ENCODE measurements at regions not wholly inside any gene's neighbourhood (a gene's known extent, or its start where the extent isn't known, plus 50 kb on each side); places are given as distances from the start of the nearest gene placed in this dataset.

- intact Hi-C loops (cut with micrococcal nuclease) = no loop called here
Measured at GRCh38 chr6:66687611-66688140, 980.6 kb upstream of the EYS start.

DNA sequence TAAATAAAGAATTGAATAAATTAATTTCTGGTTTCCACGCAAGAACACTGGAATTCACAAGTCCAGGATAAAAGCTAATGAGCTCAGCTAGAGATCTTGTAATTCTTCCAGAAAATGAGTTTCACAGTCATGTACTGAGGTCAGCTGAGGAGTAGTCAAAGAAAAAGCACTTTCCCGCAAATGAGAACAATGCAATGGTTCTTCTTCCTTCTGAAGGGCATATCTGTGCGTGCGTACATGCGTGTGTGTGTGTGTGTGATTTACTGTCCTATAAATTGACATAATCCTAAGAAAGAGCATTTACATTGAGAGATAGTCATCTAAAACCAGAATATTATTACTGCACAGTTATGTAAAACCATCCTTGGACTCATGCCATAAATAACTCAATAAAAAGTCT is 968.9 kb upstream of the EYS start:
- intact Hi-C loops (cut with micrococcal nuclease) = no loop called here

DNA sequence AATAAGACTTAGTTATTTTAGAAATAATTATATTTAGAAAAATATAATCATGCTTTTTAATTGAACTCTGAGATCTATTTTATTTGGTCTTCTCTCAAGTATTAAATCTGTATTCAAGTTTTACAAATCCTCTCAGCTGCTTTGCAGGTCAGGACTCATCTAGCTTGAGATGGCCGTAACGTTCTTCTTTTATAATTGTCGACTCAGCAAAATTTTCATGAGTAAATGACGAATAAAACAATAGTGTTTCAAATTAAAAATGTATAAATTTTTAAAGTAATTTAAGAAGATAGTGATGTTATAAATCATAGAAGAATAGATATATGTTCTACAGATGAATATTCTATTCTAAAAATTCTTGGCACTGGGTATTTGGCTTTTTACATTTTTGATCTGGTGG is 957.1 kb upstream of the EYS start:
- intact Hi-C loops (cut with micrococcal nuclease) = no loop called here

DNA sequence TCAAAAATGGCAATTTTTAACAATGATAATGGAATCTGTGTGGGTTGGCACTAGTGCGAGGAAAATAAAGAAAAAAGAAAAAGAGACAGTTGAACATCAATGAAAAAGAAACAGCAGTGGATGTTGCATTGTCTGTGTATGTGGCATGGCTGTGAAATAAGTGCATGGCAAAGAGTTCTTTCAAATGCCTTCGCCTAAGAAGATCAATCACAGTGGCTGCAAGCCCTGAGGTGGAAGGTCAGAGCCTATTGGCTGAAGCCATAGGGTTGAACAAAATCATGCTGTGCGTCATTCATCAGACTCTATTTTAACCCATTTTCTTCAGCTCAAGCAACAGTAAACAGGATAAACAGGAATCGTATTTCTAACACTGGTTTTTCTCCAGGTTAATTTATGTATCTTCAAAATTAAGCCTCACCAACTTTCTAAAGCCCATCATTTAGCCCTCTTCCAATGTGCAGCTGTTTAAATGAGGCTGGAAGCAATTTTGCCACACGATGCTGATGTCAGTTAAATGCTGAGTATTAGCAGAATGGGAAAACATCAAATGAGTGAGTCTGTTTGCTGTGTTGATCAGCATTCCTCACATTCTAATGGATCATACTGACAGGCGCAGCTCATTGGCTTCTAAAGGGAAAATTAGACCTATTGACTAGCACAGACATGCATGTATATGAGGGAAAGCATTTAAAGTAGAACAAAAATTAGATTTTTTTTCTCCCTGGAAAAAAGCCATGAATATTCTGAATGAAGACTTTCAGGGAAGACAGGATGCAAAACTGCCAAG is 955.9 kb upstream of the EYS start:
- intact Hi-C loops (cut with micrococcal nuclease) = no loop called here

DNA sequence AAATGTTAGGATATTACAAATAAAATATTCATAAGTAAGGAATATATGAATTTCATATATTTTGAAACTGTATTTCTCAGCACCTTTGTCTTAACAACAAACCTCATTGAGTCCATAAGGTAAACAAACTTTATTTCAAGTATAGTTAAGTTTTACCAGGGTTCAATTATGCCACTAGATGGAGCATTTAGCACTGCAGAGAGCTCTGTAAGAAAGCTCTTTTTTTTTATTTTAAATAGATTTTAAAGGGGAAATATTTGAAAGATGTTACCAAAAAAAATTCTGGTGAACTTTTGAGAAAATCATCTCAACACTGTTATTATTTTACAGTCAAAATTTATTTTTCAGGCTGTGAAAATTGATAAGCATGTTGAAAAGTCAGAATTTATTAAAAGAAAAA is 955.2 kb upstream of the EYS start:
- intact Hi-C loops (cut with micrococcal nuclease) = no loop called here

DNA sequence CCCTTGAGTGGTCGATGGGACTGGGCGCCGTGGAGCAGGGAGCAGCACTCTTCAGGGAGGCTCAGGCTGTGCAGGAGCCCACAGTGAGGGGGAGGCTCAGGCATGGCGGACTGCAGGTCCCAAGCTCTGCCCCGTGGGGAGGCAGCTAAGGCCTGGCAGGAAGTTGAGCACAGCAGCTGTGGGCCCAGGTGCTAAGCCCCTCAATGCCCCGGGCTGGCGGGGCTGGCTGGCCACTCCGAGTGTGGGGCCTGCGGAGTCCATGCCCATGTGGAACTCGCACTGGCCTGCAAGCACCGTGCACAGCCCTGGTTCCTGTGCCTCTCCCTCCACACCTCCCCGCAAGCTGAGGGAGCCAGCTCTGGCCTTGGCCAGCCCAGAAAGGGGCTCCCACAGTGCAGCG is 948.4 kb upstream of the EYS start:
- intact Hi-C loops (cut with micrococcal nuclease) = no loop called here

DNA sequence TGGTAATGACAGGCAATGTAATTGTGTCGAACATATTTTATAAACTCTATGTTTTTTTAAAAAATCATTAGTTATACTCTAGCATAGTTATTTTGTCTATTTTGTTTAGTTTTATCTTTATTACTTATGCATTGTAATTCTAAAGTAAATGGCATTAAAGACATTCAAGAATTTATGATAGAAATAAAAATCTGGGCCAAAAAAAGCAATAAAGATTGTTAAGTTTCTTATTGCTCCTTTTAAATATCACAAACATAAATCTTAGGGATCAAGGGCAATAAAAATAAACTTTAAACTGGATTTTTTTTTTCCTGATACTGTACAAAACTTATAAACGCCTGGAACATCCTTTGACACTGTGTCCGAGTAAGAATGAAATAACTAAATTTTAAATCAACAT is 931.5 kb upstream of the EYS start:
- intact Hi-C loops (cut with micrococcal nuclease) = no loop called here

- intact Hi-C loops (cut with micrococcal nuclease) = no loop called here
Measured at GRCh38 chr6:66638099-66638498, 931.1 kb upstream of the EYS start.

DNA sequence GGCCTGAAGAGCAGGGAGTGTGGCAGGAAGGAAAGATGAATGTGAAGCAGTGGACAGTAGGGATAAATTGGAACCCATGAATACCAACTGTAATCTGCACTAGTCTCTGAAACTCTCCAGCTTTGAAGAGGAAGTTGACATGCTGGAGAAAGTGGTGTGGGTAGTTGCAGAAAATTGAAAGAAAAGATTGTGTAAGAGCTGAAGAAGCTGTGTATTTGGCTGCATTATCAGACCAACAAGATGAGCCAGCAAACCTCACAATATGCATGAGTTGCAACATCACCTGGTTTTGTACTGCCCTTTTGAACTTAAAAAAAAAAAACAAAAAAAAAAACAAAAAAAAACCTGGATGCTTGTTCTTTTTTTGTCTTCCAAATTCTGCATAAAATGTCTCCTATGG is 921.9 kb upstream of the EYS start:
- intact Hi-C loops (cut with micrococcal nuclease) = no loop called here

GRCh38 chr6:66623050-66623449 is 916.0 kb upstream of the EYS start:
- intact Hi-C loops (cut with micrococcal nuclease) = no loop called here

DNA sequence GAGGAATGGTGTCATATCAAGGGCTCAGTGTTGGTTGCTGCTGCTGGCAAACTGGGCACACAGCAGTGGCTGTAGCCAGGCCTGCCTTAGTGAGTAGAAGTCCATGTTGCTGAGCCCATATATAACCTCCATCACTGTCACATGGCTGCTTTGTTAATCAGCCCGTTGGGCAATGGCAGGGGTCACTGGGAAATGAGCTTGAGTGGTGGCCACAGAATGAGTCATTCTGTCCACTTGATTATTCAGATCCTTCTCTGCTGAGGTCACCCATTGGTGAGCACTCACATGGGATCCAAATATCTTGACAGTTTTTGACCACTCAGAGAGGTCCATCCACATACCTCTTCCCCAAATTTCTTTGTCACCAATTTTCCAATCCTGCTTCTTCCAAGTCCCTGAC is 898.9 kb upstream of the EYS start:
- intact Hi-C loops (cut with micrococcal nuclease) = no loop called here

GRCh38 chr6:66605011-66605410 is 898.0 kb upstream of the EYS start:
- intact Hi-C loops (cut with micrococcal nuclease) = no loop called here

- intact Hi-C loops (cut with micrococcal nuclease) = no loop called here
Measured at GRCh38 chr6:66599541-66599940, 892.5 kb upstream of the EYS start.

GRCh38 chr6:66578362-66578761 is 871.3 kb upstream of the EYS start:
- intact Hi-C loops (cut with micrococcal nuclease) = no loop called here

DNA sequence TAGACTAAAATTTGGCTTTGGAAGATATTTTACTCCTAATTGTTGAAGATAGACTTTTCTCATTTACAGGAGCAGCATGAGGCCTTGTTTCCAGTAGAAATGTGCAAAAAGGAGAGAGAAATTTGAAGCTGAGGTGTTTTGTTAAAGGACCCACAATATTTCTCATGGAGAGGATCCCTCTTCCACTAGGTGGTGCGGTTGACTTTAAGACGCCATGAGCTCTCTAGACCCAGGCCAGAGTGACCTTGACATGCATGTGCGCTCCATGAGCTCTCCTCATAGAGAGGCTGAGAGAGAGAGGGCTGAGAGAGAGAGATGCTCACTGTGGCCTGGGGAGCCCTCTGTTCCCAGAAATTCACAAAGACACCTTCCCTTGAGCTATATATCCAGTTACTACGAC is 861.2 kb upstream of the EYS start:
- intact Hi-C loops (cut with micrococcal nuclease) = no loop called here

- intact Hi-C loops (cut with micrococcal nuclease) = no loop called here
Measured at GRCh38 chr6:66561479-66561878, 854.5 kb upstream of the EYS start.

GRCh38 chr6:66558189-66558588 is 851.2 kb upstream of the EYS start:
- intact Hi-C loops (cut with micrococcal nuclease) = no loop called here

GRCh38 chr6:66556936-66557335 is 849.9 kb upstream of the EYS start:
- intact Hi-C loops (cut with micrococcal nuclease) = no loop called here

GRCh38 chr6:66555082-66555481 is 848.1 kb upstream of the EYS start:
- intact Hi-C loops (cut with micrococcal nuclease) = no loop called here

DNA sequence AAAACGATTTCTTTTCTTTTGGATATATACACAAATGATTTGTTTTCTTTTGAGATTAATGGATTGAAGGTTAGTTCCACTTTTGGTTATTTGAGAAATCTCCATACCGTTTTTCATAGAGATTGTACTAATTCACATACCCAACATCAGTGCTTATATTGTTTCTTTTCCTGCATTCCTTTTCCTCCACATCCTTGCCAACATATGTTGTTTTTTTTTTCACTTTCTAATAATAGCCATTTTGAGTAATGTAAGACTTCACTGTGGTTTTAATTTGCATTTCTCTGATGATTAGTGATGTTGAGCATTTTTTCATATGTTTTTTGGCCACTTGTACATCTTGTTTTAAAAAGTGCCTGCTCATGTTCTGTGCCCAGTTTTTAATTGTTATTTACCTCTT is 846.4 kb upstream of the EYS start:
- intact Hi-C loops (cut with micrococcal nuclease) = no loop called here

GRCh38 chr6:66538551-66539135 is 831.6 kb upstream of the EYS start:
- intact Hi-C loops (cut with micrococcal nuclease) = no loop called here

DNA sequence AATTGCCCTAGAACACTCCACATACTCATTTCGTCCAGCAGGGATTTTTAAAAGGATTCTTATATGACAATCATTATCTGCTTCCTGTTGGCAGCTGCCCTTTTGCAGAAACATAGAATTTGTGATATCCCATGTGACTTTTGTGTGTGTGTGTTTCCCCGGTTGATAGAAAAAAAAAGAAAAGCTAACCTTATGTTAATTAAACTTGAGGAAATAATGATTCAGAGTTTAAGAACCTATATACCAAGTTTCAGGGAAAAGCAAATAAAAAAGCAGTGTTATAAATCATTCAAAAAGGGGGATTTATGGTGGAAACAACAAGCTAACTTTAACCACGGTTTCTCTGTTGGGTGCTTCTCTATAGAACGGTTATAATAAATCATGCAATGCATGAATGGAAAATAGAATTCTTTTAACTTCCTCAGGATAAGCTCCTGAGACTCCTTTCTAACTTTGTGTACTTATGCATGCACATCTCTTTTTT is 826.9 kb upstream of the EYS start:
- intact Hi-C loops (cut with micrococcal nuclease) = no loop called here

GRCh38 chr6:66526061-66526460 is 819.0 kb upstream of the EYS start:
- intact Hi-C loops (cut with micrococcal nuclease) = no loop called here
